ENCODE measurements at regions not wholly inside any gene's neighbourhood (a gene's known extent, or its start where the extent isn't known, plus 50 kb on each side); places are given as distances from the start of the nearest gene placed in this dataset.
A peak's percentile ranks its signal among the peaks of the same experiment; 100 is the strongest.
"Not testable (repeated sequence)": the region's sequence is repeated elsewhere in the genome, so short reads cannot be mapped to it uniquely, and the experiment has no call there.

DNA sequence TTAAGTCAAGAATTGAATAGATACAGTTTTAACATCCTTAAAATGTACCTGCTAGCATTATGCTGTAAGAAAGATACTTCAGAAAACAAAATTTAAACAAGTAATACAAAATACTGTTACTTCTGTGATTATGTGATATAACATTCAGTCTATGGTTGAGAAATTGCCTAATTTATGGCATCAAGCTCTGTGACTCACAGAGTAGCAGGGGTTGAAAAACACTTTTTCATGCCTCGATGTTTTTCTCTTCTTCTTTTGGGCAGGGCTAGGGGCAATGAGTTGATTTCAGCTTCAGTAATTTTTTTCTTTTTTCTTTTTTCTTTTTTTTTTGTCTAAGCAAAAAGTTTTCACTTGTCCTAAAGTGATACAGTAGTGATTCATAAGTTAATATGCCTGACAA lies 209.2 kb downstream of the MBL2 start:
- Histone ChIP-seq H3K9ac (ENCODE audit: low read depth, low read length) (no peak overlapping the region), H3K9me3 (replicated peaks; ENCODE audit: low read length) (no peaks in the 10 kb centered on the region), H3K27me3 (ENCODE audit: control insufficient read depth, insufficient read depth, low read length) (no peaks in the 10 kb centered on the region), H3K36me3 (ENCODE audit: insufficient read depth, low read length) (no peaks in the 10 kb centered on the region), H3K4me1 (ENCODE audit: control insufficient read depth, insufficient read depth, low read length) (peaks cover 34% of the 10 kb centered on the region), H3K4me2 (ENCODE audit: low read length) (peak overlapping the region; percentile 31), H3K4me3 (ENCODE audit: low read length) (no peak overlapping the region)

DNA sequence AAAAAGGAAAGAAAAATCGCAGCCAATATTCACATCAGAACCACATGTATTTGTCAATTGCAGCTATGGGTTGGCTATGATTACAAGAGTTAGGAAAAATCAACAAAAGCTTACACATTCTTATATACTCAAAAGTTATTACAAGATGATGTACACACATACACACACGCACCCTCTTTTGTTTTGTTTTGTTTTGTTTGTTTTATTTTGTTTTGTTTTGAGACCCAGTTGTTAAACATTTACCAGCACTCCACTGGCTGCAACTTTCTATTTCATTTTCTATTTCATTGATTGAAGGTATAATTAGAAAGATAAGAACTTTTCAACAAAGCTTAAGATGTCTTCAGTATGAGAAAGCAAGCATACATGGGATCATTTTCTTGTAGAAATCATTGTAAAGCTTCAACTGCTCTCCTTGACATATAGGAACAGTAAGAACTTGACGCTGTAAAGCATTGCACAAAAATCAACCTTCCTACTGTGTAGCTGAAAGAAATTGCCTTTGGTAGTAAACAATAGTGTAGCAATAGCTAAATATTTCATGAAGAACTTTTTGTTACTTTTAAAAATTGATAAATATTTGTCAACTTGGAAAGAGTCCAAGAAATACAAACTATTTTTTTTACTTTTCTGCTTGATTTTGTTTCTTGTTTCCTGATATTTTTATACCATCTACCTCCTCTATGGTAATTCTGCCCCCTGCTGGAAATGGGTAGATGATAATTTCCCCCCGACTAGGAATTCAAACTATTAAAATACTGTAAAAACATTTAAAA lies 205.9 kb downstream of the MBL2 start:
- Histone ChIP-seq H3K9ac (ENCODE audit: low read depth, low read length) (peak overlapping the region; percentile 39), H3K4me2 (ENCODE audit: low read length) (peak overlapping the region; percentile 51), H3K36me3 (ENCODE audit: insufficient read depth, low read length) (no peaks in the 10 kb centered on the region), H3K27me3 (ENCODE audit: control insufficient read depth, insufficient read depth, low read length) (no peaks in the 10 kb centered on the region), H3K4me3 (ENCODE audit: low read length) (no peak overlapping the region), H3K4me1 (ENCODE audit: control insufficient read depth, insufficient read depth, low read length) (peaks cover 39% of the 10 kb centered on the region), H3K9me3 (replicated peaks; ENCODE audit: low read length) (no peaks in the 10 kb centered on the region)

DNA sequence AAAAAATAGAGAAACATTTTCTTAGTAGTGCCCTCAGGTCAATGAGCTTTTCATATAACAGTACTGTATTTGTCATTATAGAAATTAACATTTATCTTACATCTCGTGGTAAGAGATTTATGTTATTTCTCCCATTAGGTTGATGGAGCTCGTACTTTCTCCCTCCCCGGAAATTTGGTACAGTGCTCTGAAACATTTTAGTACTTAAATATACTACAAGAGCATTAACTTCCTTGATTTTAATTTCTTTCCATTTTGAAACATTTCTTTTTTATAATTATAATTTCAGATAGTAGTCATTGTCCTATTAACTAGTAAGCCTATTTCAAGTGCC lies 205.4 kb downstream of the MBL2 start:
- Histone ChIP-seq H3K36me3 (ENCODE audit: insufficient read depth, low read length) (no peaks in the 10 kb centered on the region), H3K9ac (ENCODE audit: low read depth, low read length) (peak overlapping the region; percentile 5), H3K4me1 (ENCODE audit: control insufficient read depth, insufficient read depth, low read length) (peaks cover 39% of the 10 kb centered on the region), H3K27me3 (ENCODE audit: control insufficient read depth, insufficient read depth, low read length) (no peaks in the 10 kb centered on the region), H3K4me2 (ENCODE audit: low read length) (no peak overlapping the region), H3K9me3 (replicated peaks; ENCODE audit: low read length) (no peaks in the 10 kb centered on the region), H3K4me3 (ENCODE audit: low read length) (no peak overlapping the region)

DNA sequence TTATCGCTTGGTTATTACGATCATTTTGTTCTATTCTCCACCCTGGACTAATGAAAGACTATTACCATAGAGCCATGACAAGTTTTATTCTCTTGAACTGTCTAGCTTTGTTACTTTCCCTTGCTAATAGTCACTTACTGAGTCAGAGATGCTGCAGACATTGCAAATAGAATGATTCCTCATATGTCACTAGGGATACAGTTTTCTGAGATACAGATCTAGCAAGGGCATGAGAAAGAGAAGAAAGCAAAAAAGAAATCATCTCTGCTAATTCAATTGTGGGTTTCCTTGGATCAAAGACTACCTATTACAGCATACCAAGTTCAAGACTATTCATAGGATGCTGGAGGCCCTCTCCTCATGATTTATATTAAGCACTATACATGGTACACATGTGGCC lies 204.3 kb downstream of the MBL2 start:
- H3K4me1 ChIP-seq (ENCODE audit: control insufficient read depth, insufficient read depth, low read length) = peaks cover 35% of the 10 kb centered on the region
- H3K4me2 ChIP-seq (ENCODE audit: low read length) = no peak overlapping the region
- H3K36me3 ChIP-seq (ENCODE audit: insufficient read depth, low read length) = no peaks in the 10 kb centered on the region
- no peaks in the 10 kb centered on the region for H3K27me3 ChIP-seq (ENCODE audit: control insufficient read depth, insufficient read depth, low read length)
- no peaks in the 10 kb centered on the region for H3K9me3 ChIP-seq (replicated peaks; ENCODE audit: low read length)
- H3K4me3 ChIP-seq (ENCODE audit: low read length) = no peak overlapping the region
- H3K9ac ChIP-seq (ENCODE audit: low read depth, low read length) = no peak overlapping the region

DNA sequence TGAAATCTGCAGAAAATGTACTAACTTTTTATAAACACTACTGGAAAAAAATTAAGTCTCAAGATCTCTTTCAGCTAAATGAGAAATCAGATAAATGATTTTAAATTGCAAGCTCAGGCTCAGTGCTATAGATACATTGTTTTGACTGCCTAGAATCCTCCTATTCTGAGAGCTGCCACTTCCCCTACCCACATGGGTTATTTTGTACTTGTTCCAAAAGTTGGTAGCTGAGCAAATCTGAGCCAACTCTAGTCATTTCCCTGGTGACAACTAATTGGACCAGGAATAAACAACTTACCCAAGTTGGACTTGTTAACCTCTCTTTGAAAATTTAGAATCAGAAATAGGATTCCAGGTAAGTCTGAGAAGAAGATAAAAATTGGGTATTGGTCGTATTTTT lies 202.1 kb downstream of the MBL2 start:
- Histone ChIP-seq H3K4me3 (ENCODE audit: low read length) (no peak overlapping the region), H3K9ac (ENCODE audit: low read depth, low read length) (no peak overlapping the region)

DNA sequence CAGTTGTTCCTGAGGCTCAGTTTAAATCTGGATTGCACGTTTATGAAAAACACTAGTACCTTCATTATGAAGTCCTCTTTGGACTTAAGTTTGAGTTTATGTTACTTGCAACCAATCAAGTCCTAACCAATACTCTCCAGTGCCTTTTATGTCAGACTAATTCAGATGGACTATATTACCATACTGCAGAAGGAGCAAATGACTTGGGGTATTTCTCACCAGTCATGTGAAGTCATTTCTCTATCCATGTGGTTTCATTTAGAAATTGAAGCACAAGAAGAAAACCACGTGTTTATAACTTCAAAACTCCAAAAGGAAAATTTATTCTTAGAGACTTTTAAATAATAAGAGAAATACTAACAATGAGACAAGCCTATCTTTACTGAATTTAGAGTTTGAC lies 201.6 kb downstream of the MBL2 start:
- no peaks in the 10 kb centered on the region for H3K27me3 ChIP-seq (ENCODE audit: control insufficient read depth, insufficient read depth, low read length)
- H3K4me1 ChIP-seq (ENCODE audit: control insufficient read depth, insufficient read depth, low read length) = peaks cover 18% of the 10 kb centered on the region
- H3K9me3 ChIP-seq (replicated peaks; ENCODE audit: low read length) = no peaks in the 10 kb centered on the region
- H3K4me2 ChIP-seq (ENCODE audit: low read length) = no peak overlapping the region
- H3K4me3 ChIP-seq (ENCODE audit: low read length) = no peak overlapping the region
- no peaks in the 10 kb centered on the region for H3K36me3 ChIP-seq (ENCODE audit: insufficient read depth, low read length)
- H3K9ac ChIP-seq (ENCODE audit: low read depth, low read length) = no peak overlapping the region

More for the DNA sequence above, 202.1 kb downstream of the MBL2 start:
- Histone ChIP-seq H3K9me3 (replicated peaks; ENCODE audit: low read length) (no peaks in the 10 kb centered on the region), H3K27me3 (ENCODE audit: control insufficient read depth, insufficient read depth, low read length) (no peaks in the 10 kb centered on the region), H3K4me2 (ENCODE audit: low read length) (no peak overlapping the region), H3K36me3 (ENCODE audit: insufficient read depth, low read length) (no peaks in the 10 kb centered on the region), H3K4me1 (ENCODE audit: control insufficient read depth, insufficient read depth, low read length) (peaks cover 23% of the 10 kb centered on the region)

DNA sequence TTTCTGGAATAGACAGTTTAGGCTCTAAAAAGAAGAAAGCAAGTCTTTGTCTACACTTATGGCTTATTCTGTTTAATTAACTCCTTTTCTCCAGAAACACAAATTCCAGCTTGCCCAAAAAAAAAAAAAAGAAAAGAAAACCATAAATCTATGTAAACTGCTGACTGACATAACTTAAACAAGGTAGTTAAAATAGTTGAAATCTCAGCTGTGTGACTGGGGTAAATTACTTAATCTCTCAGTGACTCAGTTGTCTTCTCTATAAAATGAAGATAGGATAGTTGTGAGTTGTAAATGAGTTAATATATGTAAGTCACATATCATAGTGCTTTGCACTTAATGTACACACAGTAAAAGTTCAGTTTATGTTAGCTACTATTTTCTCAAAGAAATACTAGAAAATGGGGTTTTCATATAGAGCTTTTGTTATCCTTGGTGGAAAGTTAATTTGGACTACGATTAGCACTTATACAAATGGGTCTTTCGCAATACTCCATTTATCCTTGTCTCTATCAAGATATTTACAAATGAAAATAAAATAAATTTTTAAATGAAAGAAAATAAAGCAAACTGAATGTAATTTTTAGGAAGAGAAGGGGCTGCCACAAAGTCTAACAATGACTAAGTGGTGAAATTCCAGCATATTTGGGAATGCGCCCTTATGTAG lies 200.9 kb downstream of the MBL2 start:
- Histone ChIP-seq H3K9ac (ENCODE audit: low read depth, low read length) (no peak overlapping the region), H3K4me3 (ENCODE audit: low read length) (no peak overlapping the region), H3K36me3 (ENCODE audit: insufficient read depth, low read length) (no peaks in the 10 kb centered on the region), H3K4me1 (ENCODE audit: control insufficient read depth, insufficient read depth, low read length) (peaks cover 12% of the 10 kb centered on the region), H3K4me2 (ENCODE audit: low read length) (no peak overlapping the region), H3K9me3 (replicated peaks; ENCODE audit: low read length) (no peaks in the 10 kb centered on the region), H3K27me3 (ENCODE audit: control insufficient read depth, insufficient read depth, low read length) (no peaks in the 10 kb centered on the region)

DNA sequence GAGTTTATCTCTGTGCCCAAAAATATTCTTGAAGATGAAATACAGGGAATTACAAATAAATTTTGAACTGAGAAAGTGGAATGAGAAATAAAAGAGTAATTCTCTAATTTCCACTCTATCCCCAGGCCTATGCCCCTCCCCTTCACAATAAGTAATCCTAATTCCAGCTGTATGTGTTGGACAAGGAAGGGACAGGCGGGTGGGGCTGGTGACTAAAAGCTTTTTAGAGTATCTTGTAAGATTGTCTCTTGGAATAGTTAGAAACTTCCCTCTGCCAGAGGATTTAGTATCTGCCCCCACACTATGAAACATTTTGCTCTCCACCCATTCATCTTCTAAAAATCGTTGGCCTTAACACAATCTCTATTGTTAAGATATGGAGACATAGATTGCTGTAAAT lies 199.2 kb downstream of the MBL2 start:
- Histone ChIP-seq H3K4me1 (ENCODE audit: control insufficient read depth, insufficient read depth, low read length) (peaks cover 4% of the 10 kb centered on the region), H3K27me3 (ENCODE audit: control insufficient read depth, insufficient read depth, low read length) (no peaks in the 10 kb centered on the region), H3K9ac (ENCODE audit: low read depth, low read length) (no peak overlapping the region), H3K4me2 (ENCODE audit: low read length) (no peak overlapping the region), H3K36me3 (ENCODE audit: insufficient read depth, low read length) (no peaks in the 10 kb centered on the region), H3K9me3 (replicated peaks; ENCODE audit: low read length) (no peaks in the 10 kb centered on the region), H3K4me3 (ENCODE audit: low read length) (no peak overlapping the region)

DNA sequence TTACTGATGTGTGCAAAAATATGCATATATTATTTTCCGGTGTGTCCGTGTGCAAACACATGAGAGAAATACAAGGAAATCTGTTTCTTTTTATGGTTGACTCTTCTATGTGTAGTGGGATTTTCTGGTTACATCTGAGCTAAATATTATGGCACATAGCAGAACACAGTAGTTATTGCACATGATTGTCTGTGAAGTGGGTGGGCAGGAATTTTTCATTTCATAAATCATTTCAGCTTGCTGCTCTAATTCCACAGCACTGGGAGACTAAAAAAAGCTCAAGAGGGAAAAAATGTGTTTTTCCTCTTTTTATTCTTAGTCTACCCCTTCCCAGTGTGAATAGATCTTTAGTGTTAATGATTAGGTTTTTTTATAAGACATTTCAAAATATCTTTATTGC lies 197.9 kb downstream of the MBL2 start:
- no peak overlapping the region for H3K4me3 ChIP-seq (ENCODE audit: low read length)
- no peaks in the 10 kb centered on the region for H3K27me3 ChIP-seq (ENCODE audit: control insufficient read depth, insufficient read depth, low read length)
- H3K9me3 ChIP-seq (replicated peaks; ENCODE audit: low read length) = no peaks in the 10 kb centered on the region
- no peak overlapping the region for H3K9ac ChIP-seq (ENCODE audit: low read depth, low read length)
- no peaks in the 10 kb centered on the region for H3K4me1 ChIP-seq (ENCODE audit: control insufficient read depth, insufficient read depth, low read length)
- no peaks in the 10 kb centered on the region for H3K36me3 ChIP-seq (ENCODE audit: insufficient read depth, low read length)
- no peak overlapping the region for H3K4me2 ChIP-seq (ENCODE audit: low read length)

DNA sequence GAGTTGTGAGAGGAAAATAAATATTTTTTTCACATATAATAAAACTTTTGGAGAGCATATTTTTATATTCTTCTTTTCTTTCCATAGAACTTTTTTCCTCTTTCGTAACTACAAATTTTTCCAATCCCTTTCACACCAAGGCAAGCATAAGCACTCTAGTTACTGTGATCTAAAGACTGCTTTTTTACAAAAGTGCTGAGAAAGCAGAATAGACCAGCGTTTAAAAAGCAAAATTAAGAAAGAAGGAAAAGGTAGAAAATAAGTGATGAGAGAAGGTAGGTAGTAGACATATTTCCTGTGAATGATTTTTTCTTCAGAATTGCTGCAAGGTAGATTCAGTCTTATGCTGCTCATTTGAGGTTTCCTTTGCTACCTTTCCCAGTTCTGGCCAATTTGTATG lies 195.5 kb downstream of the MBL2 start:
- Histone ChIP-seq H3K27me3 (ENCODE audit: control insufficient read depth, insufficient read depth, low read length) (no peaks in the 10 kb centered on the region), H3K9ac (ENCODE audit: low read depth, low read length) (no peak overlapping the region), H3K4me1 (ENCODE audit: control insufficient read depth, insufficient read depth, low read length) (no peaks in the 10 kb centered on the region), H3K4me3 (ENCODE audit: low read length) (no peak overlapping the region), H3K9me3 (replicated peaks; ENCODE audit: low read length) (no peaks in the 10 kb centered on the region), H3K4me2 (ENCODE audit: low read length) (no peak overlapping the region), H3K36me3 (ENCODE audit: insufficient read depth, low read length) (no peaks in the 10 kb centered on the region)

DNA sequence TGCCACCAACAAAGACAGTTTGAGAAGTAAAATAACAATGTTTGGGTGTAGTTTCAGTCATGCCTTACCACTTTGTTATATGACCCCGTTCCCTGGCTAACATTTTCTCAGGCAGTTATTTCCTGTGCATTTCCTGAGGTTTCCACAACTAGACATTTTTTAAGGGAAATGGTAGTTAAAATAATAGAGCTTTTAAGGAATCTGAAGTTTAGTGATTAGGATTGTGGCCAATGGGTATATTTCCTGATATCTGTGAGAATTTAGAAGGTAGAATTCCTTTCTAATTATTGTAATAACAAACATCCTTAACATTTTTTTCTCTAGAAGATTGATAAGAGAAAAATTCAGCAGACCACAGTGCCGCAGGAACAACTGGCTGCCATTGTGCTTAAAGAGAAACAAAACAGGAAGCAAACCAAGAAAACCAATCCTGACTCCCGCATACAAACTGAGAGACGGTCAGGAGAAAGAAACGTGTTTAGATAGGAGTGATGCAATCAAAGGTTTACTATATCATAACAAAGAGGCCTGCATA lies 193.6 kb downstream of the MBL2 start:
- Histone ChIP-seq H3K36me3 (ENCODE audit: insufficient read depth, low read length) (no peaks in the 10 kb centered on the region), H3K4me1 (ENCODE audit: control insufficient read depth, insufficient read depth, low read length) (no peaks in the 10 kb centered on the region), H3K9me3 (replicated peaks; ENCODE audit: low read length) (no peaks in the 10 kb centered on the region), H3K4me2 (ENCODE audit: low read length) (no peak overlapping the region), H3K4me3 (ENCODE audit: low read length) (no peak overlapping the region), H3K27me3 (ENCODE audit: control insufficient read depth, insufficient read depth, low read length) (no peaks in the 10 kb centered on the region), H3K9ac (ENCODE audit: low read depth, low read length) (no peak overlapping the region)

DNA sequence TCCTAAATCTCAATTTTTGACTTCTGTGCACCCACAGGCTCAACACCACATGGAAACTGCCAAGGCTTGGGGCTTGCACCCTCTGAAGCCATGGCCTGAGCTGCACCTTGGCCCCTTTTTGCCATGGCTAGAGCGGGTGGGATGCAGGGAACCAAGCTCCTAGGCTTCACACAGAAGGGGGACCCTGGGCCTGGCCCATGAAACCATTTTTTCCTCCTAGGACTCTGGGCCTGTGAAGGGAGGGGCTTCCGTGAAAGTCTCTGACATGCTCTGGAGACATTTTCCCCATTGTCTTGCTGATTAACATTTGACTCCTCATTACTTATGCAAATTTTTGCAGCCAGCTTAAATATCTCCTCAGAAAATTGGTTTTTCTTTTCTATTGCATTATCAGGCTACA lies 190.9 kb downstream of the MBL2 start:
- H3K27me3 ChIP-seq (ENCODE audit: control insufficient read depth, insufficient read depth, low read length); H3K4me1 ChIP-seq (ENCODE audit: control insufficient read depth, insufficient read depth, low read length); H3K9me3 ChIP-seq (replicated peaks; ENCODE audit: low read length); H3K4me3 ChIP-seq (ENCODE audit: low read length); H3K4me2 ChIP-seq (ENCODE audit: low read length); H3K9ac ChIP-seq (ENCODE audit: low read depth, low read length); H3K36me3 ChIP-seq (ENCODE audit: insufficient read depth, low read length): not testable (repeated sequence)
